ENCODE measurements at regions not wholly inside any gene's neighbourhood (a gene's known extent, or its start where the extent isn't known, plus 50 kb on each side); places are given as distances from the start of the nearest gene placed in this dataset.

DNA sequence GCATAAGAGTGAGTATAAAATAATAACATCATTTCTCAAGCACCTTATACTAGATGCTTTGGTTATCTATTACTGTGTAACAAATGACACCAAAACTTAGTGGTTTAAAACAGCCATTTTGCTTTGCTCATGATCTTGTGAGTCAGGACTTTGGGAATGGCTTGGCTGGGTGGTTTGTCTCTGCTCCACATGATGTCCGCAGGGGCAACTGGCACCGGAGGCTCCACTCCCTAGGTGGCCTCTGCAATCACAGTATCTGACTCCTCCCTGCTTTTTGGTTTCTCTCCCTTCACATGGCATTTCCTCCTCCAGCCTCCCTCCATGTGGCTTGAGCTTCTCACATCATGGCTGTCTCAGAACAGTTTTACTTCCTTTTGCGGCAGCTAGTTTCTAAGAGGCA is 259.5 kb downstream of the GAS1 start:
- no peak for TF ChIP-seq GATA2 (IDR thresholded peaks at IDR 0.05; ENCODE audit: low read depth, low read length)
- TF ChIP-seq GATA3 (IDR thresholded peaks at IDR 0.05; ENCODE audit: low read depth, low read length), result no peak
